ENCODE measurements at regions not wholly inside any gene's neighbourhood (a gene's known extent, or its start where the extent isn't known, plus 50 kb on each side); places are given as distances from the start of the nearest gene placed in this dataset.

DNA sequence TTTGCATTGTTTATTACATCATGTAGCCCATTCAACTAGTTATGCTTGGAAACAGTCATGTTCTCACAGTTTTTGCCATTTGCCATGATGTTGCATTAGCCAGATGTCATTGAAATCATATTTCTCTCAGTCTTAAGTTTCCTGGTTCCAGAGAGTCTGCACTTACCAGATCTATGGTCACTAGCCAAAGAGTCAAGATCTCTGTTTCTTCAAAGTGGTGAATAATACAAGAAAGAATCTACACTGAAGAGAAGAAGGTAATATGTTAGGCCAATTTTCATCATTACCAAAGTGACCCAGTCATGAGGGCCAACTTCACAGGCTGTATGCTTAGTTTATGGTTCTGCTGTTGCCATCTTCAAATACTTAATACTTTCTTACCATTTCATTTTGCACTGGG lies 89.0 kb upstream of the PHYHIPL start:
- Histone ChIP-seq H3K4me2 (ENCODE audit: insufficient read depth, low read length, poor library complexity, severe bottlenecking) (no peak overlapping the region), H3K18ac (ENCODE audit: low read length) (no peak overlapping the region), H2BK5ac (ENCODE audit: low read length) (no peak overlapping the region), H2BK15ac (ENCODE audit: low read length) (no peak overlapping the region), H3K27me3 (ENCODE audit: control insufficient read depth in 3 of 3, insufficient read depth in 3 of 3, low read depth in 1 of 3, low read length in 3 of 3) (no peaks in the 10 kb centered on the region), H2AFZ (ENCODE audit: low read length) (no peak overlapping the region), H3K4me1 (ENCODE audit: control insufficient read depth in 2 of 2, insufficient read depth in 1 of 2, low read depth in 1 of 2, low read length in 2 of 2) (no peaks in the 10 kb centered on the region), H2BK12ac (ENCODE audit: low read length) (no peak overlapping the region), H2AK5ac (ENCODE audit: low read depth, low read length) (no peak overlapping the region), H3K27ac (replicated peaks; ENCODE audit: low read length) (no peak overlapping the region), H3K9me3 (replicated peaks in 1 of 2; ENCODE audit: control insufficient read depth in 2 of 2, insufficient read depth in 1 of 2, low read depth in 1 of 2, low read length in 2 of 2) (no peaks in the 10 kb centered on the region), H3K36me3 (replicated peaks in 1 of 2; ENCODE audit: control insufficient read depth in 2 of 2, insufficient read depth in 2 of 2, low read length in 2 of 2) (no peaks in the 10 kb centered on the region), H3K14ac (ENCODE audit: low read length) (no peak overlapping the region), H3K9ac (ENCODE audit: low read depth, low read length, poor library complexity) (no peak overlapping the region), H3K4me3 (ENCODE audit: low read length in 2 of 2) (no peak overlapping the region), H2BK120ac (ENCODE audit: low read depth, low read length) (no peak overlapping the region), H4K8ac (ENCODE audit: low read depth, low read length) (no peak overlapping the region), H3K79me1 (ENCODE audit: low read depth, low read length) (no peaks in the 10 kb centered on the region), H3K23ac (ENCODE audit: low read depth, low read length, poor library complexity) (no peak overlapping the region), H4K91ac (ENCODE audit: low read depth, low read length, poor library complexity) (no peak overlapping the region), H3K4ac (ENCODE audit: low read length) (no peak overlapping the region)
- DNase-seq (ENCODE audit: low spot score): no peak

- H3K27ac ChIP-seq (replicated peaks; ENCODE audit: low read length): no peak overlapping the region
- H2AK5ac ChIP-seq (ENCODE audit: low read depth, low read length): no peak overlapping the region
- H2BK5ac ChIP-seq (ENCODE audit: low read length): no peak overlapping the region
- no peak overlapping the region for H3K4me2 ChIP-seq (ENCODE audit: insufficient read depth, low read length, poor library complexity, severe bottlenecking)
- no peak overlapping the region for H4K91ac ChIP-seq (ENCODE audit: low read depth, low read length, poor library complexity)
- no peak overlapping the region for H3K23ac ChIP-seq (ENCODE audit: low read depth, low read length, poor library complexity)
- H2BK15ac ChIP-seq (ENCODE audit: low read length): no peak overlapping the region
- DNase-seq (ENCODE audit: low spot score): no peak
- no peaks in the 10 kb centered on the region for H3K9me3 ChIP-seq (replicated peaks in 1 of 2; ENCODE audit: control insufficient read depth in 2 of 2, insufficient read depth in 1 of 2, low read depth in 1 of 2, low read length in 2 of 2)
- H3K18ac ChIP-seq (ENCODE audit: low read length): peak overlapping the region; percentile 36
- no peaks in the 10 kb centered on the region for H3K27me3 ChIP-seq (ENCODE audit: control insufficient read depth in 3 of 3, insufficient read depth in 3 of 3, low read depth in 1 of 3, low read length in 3 of 3)
- no peak overlapping the region for H2AFZ ChIP-seq (ENCODE audit: low read length)
- H3K14ac ChIP-seq (ENCODE audit: low read length): no peak overlapping the region
- H4K8ac ChIP-seq (ENCODE audit: low read depth, low read length): no peak overlapping the region
- no peak overlapping the region for H2BK12ac ChIP-seq (ENCODE audit: low read length)
- no peaks in the 10 kb centered on the region for H3K79me1 ChIP-seq (ENCODE audit: low read depth, low read length)
- H2BK120ac ChIP-seq (ENCODE audit: low read depth, low read length): no peak overlapping the region
- no peak overlapping the region for H3K4me3 ChIP-seq (ENCODE audit: low read length in 2 of 2)
- no CpG with 5 or more reads among the region's 11 CpGs for WGBS, 2 donors (ENCODE audit: extremely low coverage in 2 of 2, insufficient read length in 2 of 2, insufficient replicate concordance in 1 of 2)
- H3K4me1 ChIP-seq (ENCODE audit: control insufficient read depth in 2 of 2, insufficient read depth in 1 of 2, low read depth in 1 of 2, low read length in 2 of 2): no peaks in the 10 kb centered on the region
- H3K4ac ChIP-seq (ENCODE audit: low read length): no peak overlapping the region
- no peak overlapping the region for H3K9ac ChIP-seq (ENCODE audit: low read depth, low read length, poor library complexity)
- no peaks in the 10 kb centered on the region for H3K36me3 ChIP-seq (replicated peaks in 1 of 2; ENCODE audit: control insufficient read depth in 2 of 2, insufficient read depth in 2 of 2, low read length in 2 of 2)
Measured at GRCh38 chr10:59088912-59089573, 87.4 kb upstream of the PHYHIPL start.

- Histone ChIP-seq H2BK120ac (ENCODE audit: low read depth, low read length) (no peak overlapping the region), H3K14ac (ENCODE audit: low read length) (no peak overlapping the region), H2BK5ac (ENCODE audit: low read length) (no peak overlapping the region), H3K4me1 (ENCODE audit: control insufficient read depth in 2 of 2, insufficient read depth in 1 of 2, low read depth in 1 of 2, low read length in 2 of 2) (no peaks in the 10 kb centered on the region), H3K4me3 (ENCODE audit: low read length in 2 of 2) (no peak overlapping the region), H4K8ac (ENCODE audit: low read depth, low read length) (no peak overlapping the region), H3K4ac (ENCODE audit: low read length) (no peak overlapping the region), H3K9ac (ENCODE audit: low read depth, low read length, poor library complexity) (no peak overlapping the region), H2BK15ac (ENCODE audit: low read length) (no peak overlapping the region), H2AK5ac (ENCODE audit: low read depth, low read length) (no peak overlapping the region), H3K27ac (replicated peaks; ENCODE audit: low read length) (peak overlapping the region; percentile 52), H3K79me1 (ENCODE audit: low read depth, low read length) (no peaks in the 10 kb centered on the region), H2AFZ (ENCODE audit: low read length) (no peak overlapping the region), H2BK12ac (ENCODE audit: low read length) (no peak overlapping the region), H3K4me2 (ENCODE audit: insufficient read depth, low read length, poor library complexity, severe bottlenecking) (no peak overlapping the region), H3K36me3 (replicated peaks in 1 of 2; ENCODE audit: control insufficient read depth in 2 of 2, insufficient read depth in 2 of 2, low read length in 2 of 2) (no peaks in the 10 kb centered on the region), H4K91ac (ENCODE audit: low read depth, low read length, poor library complexity) (no peak overlapping the region), H3K27me3 (ENCODE audit: control insufficient read depth in 3 of 3, insufficient read depth in 3 of 3, low read depth in 1 of 3, low read length in 3 of 3) (no peaks in the 10 kb centered on the region), H3K9me3 (replicated peaks in 1 of 2; ENCODE audit: control insufficient read depth in 2 of 2, insufficient read depth in 1 of 2, low read depth in 1 of 2, low read length in 2 of 2) (no peaks in the 10 kb centered on the region), H3K18ac (ENCODE audit: low read length) (no peak overlapping the region), H3K23ac (ENCODE audit: low read depth, low read length, poor library complexity) (no peak overlapping the region)
- WGBS, 2 donors (ENCODE audit: extremely low coverage in 2 of 2, insufficient read length in 2 of 2, insufficient replicate concordance in 1 of 2): no CpG with 5 or more reads among the region's 3 CpGs
- peak; percentile 20 for DNase-seq (ENCODE audit: low spot score)
Measured at GRCh38 chr10:59090817-59091622, 85.4 kb upstream of the PHYHIPL start.

DNA sequence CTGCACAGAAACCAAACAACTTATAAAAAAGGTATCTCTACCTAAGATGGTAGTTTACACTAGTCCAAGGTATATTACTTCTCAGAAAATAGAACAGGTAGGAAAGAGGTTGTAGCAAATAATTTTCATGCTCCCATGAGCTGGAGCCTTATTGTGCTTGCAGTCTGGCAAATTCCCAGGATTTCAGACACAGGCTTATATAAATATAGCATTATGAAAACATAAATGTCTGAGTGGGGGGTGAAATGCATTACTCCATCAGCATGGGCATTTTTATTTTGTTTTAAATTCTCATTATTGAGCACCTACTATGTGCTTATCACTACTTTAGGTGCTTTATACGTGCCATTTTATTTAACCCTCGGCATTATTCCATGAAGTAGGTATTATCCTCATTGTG lies 83.0 kb upstream of the PHYHIPL start:
- Histone ChIP-seq H3K18ac (ENCODE audit: low read length) (no peak overlapping the region), H2BK12ac (ENCODE audit: low read length) (no peak overlapping the region), H2BK15ac (ENCODE audit: low read length) (no peak overlapping the region), H3K79me1 (ENCODE audit: low read depth, low read length) (no peaks in the 10 kb centered on the region), H3K9ac (ENCODE audit: low read depth, low read length, poor library complexity) (no peak overlapping the region), H3K36me3 (replicated peaks in 1 of 2; ENCODE audit: control insufficient read depth in 2 of 2, insufficient read depth in 2 of 2, low read length in 2 of 2) (no peaks in the 10 kb centered on the region), H2AFZ (ENCODE audit: low read length) (no peak overlapping the region), H3K27ac (replicated peaks; ENCODE audit: low read length) (no peak overlapping the region), H4K91ac (ENCODE audit: low read depth, low read length, poor library complexity) (no peak overlapping the region), H2BK120ac (ENCODE audit: low read depth, low read length) (no peak overlapping the region), H2AK5ac (ENCODE audit: low read depth, low read length) (no peak overlapping the region), H3K4me1 (ENCODE audit: control insufficient read depth in 2 of 2, insufficient read depth in 1 of 2, low read depth in 1 of 2, low read length in 2 of 2) (no peaks in the 10 kb centered on the region), H3K14ac (ENCODE audit: low read length) (no peak overlapping the region), H3K4ac (ENCODE audit: low read length) (no peak overlapping the region), H3K4me2 (ENCODE audit: insufficient read depth, low read length, poor library complexity, severe bottlenecking) (no peak overlapping the region), H4K8ac (ENCODE audit: low read depth, low read length) (no peak overlapping the region), H3K9me3 (replicated peaks in 1 of 2; ENCODE audit: control insufficient read depth in 2 of 2, insufficient read depth in 1 of 2, low read depth in 1 of 2, low read length in 2 of 2) (no peaks in the 10 kb centered on the region), H3K27me3 (ENCODE audit: control insufficient read depth in 3 of 3, insufficient read depth in 3 of 3, low read depth in 1 of 3, low read length in 3 of 3) (no peaks in the 10 kb centered on the region), H3K4me3 (ENCODE audit: low read length in 2 of 2) (no peak overlapping the region), H2BK5ac (ENCODE audit: low read length) (no peak overlapping the region), H3K23ac (ENCODE audit: low read depth, low read length, poor library complexity) (no peak overlapping the region)
- WGBS, 2 donors (ENCODE audit: extremely low coverage in 2 of 2, insufficient read length in 2 of 2, insufficient replicate concordance in 1 of 2): no CpG with 5 or more reads among the region's 2 CpGs
- DNase-seq (ENCODE audit: low spot score): no peak
